HEK293 (cell line): ENCODE measurements at regions not wholly inside any gene's neighbourhood (a gene's known extent, or its start where the extent isn't known, plus 50 kb on each side); places are given as distances from the start of the nearest gene placed in this dataset.

ENCODE experiments used
- KLF1 ChIP-seq: fragments of 450-650 bp; formaldehyde crosslinking; IDR thresholded peaks from 2 replicates; pipeline ENCODE4 v1.5.1; 2016; ENCODE audit warnings: missing biosample characterization, missing genetic modification characterization
- ZBTB1 ChIP-seq: fragments of 450-650 bp; formaldehyde crosslinking; IDR thresholded peaks from 2 replicates; pipeline ENCODE4 v1.5.1; 2016; ENCODE audit warnings: missing biosample characterization, missing genetic modification characterization
- ZBTB7A ChIP-seq: fragments of 450-650 bp; formaldehyde crosslinking; IDR thresholded peaks from 2 replicates; pipeline ENCODE4 v1.5.1; 2016; ENCODE audit warnings: low read depth, missing biosample characterization, missing genetic modification characterization
- ZFP3 ChIP-seq: fragments of 450-650 bp; formaldehyde crosslinking; IDR thresholded peaks from 2 replicates; pipeline ENCODE4 v1.5.1; 2016; ENCODE audit warnings: low read depth, missing biosample characterization, missing genetic modification characterization
- ZNF155 ChIP-seq: fragments of 450-650 bp; formaldehyde crosslinking; IDR thresholded peaks from 2 replicates; pipeline ENCODE4 v1.5.1; 2016; ENCODE audit warnings: missing biosample characterization, missing genetic modification characterization
- ZNF157 ChIP-seq: fragments of 450-650 bp; formaldehyde crosslinking; IDR thresholded peaks from 2 replicates; pipeline ENCODE4 v1.5.1; 2016; ENCODE audit warnings: missing biosample characterization, missing genetic modification characterization
- ZNF274 ChIP-seq, 2 experiments: fragments of 200-500 bp in 1 of 2; fragments of 450-650 bp in 1 of 2; sonication (Bioruptor generic) in 1 of 2; formaldehyde crosslinking in 1 of 2; IDR thresholded peaks; 2 replicates each; pipeline versions ENCODE4 v1.5.1 to v1.6.1; 2014 to 2016; ENCODE audit warnings: borderline replicate concordance in 1 of 2, inconsistent platforms in 1 of 2, low read length in 1 of 2, missing biosample characterization in 1 of 2, missing genetic modification characterization in 1 of 2
- ZNF292 ChIP-seq: fragments of 450-650 bp; formaldehyde crosslinking; IDR thresholded peaks from 2 replicates; pipeline ENCODE4 v1.5.1; 2016; ENCODE audit warnings: low read depth, missing biosample characterization, missing genetic modification characterization, borderline replicate concordance
- ZNF623 ChIP-seq: fragments of 450-650 bp; formaldehyde crosslinking; IDR thresholded peaks from 2 replicates; pipeline ENCODE4 v1.5.1; 2016; ENCODE audit warnings: missing biosample characterization, missing genetic modification characterization
- ZNF670 ChIP-seq: fragments of 450-650 bp; formaldehyde crosslinking; IDR thresholded peaks from 2 replicates; pipeline ENCODE4 v1.5.1; 2016; ENCODE audit warnings: missing biosample characterization, missing genetic modification characterization, low read depth
- TF ChIP-seq, protein P1 (sequence below): fragments of 450-650 bp; formaldehyde crosslinking; IDR thresholded peaks from 2 replicates; pipeline ENCODE4 v1.5.1; 2016; ENCODE audit warnings: missing biosample characterization, missing genetic modification characterization
- TF ChIP-seq, protein P2 (sequence below): fragments of 450-650 bp; formaldehyde crosslinking; IDR thresholded peaks from 2 replicates; pipeline ENCODE4 v1.5.1; 2016; ENCODE audit warnings: missing biosample characterization, missing genetic modification characterization
- TF ChIP-seq, protein P3 (sequence below): fragments of 450-650 bp; IDR thresholded peaks from 2 replicates; pipeline ENCODE4 v1.5.1; 2018; ENCODE audit warnings: missing biosample characterization, missing genetic modification characterization
- TF ChIP-seq, protein P4 (sequence below): fragments of 450-650 bp; formaldehyde crosslinking; IDR thresholded peaks from 2 replicates; pipeline ENCODE4 v1.5.1; 2017; ENCODE audit warnings: missing biosample characterization, missing genetic modification characterization

DNA sequence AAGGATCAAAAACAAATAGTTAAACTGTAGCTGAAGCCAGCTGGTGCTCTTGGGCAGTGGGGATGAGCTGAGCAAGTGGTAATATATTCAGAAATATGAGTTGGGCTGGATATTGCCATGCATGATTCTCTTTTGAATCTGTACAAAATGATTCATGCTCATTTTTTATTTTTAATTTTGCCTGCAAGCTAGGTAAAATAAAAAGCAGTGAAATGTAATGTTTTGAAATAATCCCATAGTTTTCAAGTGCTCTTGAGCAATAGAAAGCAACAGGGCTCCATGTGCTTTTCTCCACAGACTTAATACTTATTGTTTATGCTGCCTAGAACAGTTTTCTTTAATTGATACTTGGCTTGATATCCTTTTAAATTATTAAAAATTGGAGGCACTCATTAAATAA, 489.3 kb downstream of the TLE4 start:
- TF ChIP-seq, protein P1, sequence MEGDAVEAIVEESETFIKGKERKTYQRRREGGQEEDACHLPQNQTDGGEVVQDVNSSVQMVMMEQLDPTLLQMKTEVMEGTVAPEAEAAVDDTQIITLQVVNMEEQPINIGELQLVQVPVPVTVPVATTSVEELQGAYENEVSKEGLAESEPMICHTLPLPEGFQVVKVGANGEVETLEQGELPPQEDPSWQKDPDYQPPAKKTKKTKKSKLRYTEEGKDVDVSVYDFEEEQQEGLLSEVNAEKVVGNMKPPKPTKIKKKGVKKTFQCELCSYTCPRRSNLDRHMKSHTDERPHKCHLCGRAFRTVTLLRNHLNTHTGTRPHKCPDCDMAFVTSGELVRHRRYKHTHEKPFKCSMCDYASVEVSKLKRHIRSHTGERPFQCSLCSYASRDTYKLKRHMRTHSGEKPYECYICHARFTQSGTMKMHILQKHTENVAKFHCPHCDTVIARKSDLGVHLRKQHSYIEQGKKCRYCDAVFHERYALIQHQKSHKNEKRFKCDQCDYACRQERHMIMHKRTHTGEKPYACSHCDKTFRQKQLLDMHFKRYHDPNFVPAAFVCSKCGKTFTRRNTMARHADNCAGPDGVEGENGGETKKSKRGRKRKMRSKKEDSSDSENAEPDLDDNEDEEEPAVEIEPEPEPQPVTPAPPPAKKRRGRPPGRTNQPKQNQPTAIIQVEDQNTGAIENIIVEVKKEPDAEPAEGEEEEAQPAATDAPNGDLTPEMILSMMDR (tag by site-specific recombination): no peak
- TF ChIP-seq ZNF157 (tag by site-specific recombination) (no peak), ZNF623 (tag by site-specific recombination) (no peak), ZNF292 (tag by site-specific recombination) (no peak), ZBTB1 (no peak), ZNF274 (IDR thresholded peaks at IDR 0.05; ENCODE audit: low read length) (no peak), ZNF274 (tag by site-specific recombination; IDR thresholded peaks at IDR 0.05; ENCODE audit: borderline replicate concordance) (no peak), ZFP3 (tag by site-specific recombination) (no peak), KLF1 (tag by site-specific recombination) (no peak), ZNF670 (no peak), ZNF155 (tag by site-specific recombination) (no peak), ZBTB7A (tag by site-specific recombination) (no peak)
- TF ChIP-seq, protein P2, sequence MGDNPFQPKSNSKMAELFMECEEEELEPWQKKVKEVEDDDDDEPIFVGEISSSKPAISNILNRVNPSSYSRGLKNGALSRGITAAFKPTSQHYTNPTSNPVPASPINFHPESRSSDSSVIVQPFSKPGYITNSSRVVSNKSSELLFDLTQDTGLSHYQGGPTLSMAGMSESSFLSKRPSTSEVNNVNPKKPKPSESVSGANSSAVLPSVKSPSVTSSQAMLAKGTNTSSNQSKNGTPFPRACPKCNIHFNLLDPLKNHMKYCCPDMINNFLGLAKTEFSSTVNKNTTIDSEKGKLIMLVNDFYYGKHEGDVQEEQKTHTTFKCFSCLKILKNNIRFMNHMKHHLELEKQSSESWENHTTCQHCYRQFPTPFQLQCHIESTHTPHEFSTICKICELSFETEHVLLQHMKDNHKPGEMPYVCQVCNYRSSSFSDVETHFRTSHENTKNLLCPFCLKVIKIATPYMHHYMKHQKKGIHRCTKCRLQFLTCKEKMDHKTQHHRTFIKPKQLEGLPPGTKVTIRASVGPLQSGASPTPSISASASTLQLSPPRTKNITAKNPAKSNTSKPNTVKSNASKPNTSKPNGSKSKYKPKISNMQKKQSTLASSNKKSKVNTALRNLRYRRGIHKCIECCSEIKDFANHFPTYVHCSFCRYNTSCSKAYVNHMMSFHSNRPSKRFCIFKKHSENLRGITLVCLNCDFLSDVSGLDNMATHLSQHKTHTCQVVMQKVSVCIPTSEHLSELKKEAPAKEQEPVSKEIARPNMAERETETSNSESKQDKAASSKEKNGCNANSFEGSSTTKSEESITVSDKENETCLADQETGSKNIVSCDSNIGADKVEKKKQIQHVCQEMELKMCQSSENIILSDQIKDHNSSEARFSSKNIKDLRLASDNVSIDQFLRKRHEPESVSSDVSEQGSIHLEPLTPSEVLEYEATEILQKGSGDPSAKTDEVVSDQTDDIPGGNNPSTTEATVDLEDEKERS (tag by site-specific recombination): no peak
- TF ChIP-seq, protein P3, sequence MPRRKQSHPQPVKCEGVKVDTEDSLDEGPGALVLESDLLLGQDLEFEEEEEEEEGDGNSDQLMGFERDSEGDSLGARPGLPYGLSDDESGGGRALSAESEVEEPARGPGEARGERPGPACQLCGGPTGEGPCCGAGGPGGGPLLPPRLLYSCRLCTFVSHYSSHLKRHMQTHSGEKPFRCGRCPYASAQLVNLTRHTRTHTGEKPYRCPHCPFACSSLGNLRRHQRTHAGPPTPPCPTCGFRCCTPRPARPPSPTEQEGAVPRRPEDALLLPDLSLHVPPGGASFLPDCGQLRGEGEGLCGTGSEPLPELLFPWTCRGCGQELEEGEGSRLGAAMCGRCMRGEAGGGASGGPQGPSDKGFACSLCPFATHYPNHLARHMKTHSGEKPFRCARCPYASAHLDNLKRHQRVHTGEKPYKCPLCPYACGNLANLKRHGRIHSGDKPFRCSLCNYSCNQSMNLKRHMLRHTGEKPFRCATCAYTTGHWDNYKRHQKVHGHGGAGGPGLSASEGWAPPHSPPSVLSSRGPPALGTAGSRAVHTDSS (tag by site-specific recombination): no peak
- TF ChIP-seq, protein P4, sequence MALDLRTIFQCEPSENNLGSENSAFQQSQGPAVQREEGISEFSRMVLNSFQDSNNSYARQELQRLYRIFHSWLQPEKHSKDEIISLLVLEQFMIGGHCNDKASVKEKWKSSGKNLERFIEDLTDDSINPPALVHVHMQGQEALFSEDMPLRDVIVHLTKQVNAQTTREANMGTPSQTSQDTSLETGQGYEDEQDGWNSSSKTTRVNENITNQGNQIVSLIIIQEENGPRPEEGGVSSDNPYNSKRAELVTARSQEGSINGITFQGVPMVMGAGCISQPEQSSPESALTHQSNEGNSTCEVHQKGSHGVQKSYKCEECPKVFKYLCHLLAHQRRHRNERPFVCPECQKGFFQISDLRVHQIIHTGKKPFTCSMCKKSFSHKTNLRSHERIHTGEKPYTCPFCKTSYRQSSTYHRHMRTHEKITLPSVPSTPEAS (tag by site-specific recombination): no peak
